HG03378 (cell line): ENCODE measurements at regions not wholly inside any gene's neighbourhood (a gene's known extent, or its start where the extent isn't known, plus 50 kb on each side); places are given as distances from the start of the nearest gene placed in this dataset.

Experiments used
- ATAC-seq: cut with Tn5 transposase; IDR thresholded peaks from one replicate; pipeline ENCODE4 v1.9.1; 2021; ENCODE audit warnings: mild to moderate bottlenecking, moderate library complexity; ENCODE audit not compliant: unreplicated experiment

DNA sequence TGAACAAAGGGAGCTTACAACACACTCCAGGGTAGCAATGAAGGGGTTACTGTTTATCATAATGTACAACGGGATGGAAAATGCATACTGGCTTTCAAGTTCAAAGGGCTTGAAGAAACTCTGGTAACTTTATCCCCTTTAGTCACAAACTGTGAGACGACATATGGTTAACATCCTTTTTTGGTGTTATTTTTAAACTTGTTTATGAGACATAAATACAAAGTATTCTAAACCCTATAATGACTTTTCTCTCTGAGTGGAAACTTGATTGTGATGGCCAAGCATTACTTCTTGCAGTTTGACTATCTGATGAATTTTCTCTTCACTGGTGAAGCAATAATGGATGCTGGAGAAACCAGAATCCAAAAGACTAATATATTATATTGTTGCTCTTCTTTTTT, 62.0 kb upstream of the SEMA3A start:
- ATAC-seq = no peak

DNA sequence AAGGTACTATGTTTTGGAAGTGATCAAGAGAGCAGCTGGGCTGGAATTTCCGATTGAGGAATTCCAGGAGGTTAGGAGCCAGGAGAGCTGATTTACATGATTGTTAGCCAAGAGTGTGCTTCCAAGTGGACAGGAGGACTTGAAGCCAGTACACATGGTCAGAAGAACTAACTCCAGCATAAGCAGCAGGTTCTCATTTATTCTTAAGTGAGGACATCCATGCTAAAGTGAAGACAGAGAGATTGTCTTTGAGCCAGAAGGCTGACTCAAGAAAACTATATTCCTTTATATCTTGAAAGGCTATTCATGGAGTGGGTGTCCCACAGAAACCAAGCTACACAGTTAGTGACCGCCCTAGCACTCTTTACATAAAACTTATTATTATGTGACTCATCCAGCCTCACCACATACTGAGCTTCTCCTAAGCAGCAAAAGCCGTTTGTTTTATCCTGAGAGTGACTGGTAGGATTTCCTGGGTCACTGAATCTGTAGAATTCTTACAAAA, 56.7 kb upstream of the SEMA3A start:
- ATAC-seq = no peak

DNA sequence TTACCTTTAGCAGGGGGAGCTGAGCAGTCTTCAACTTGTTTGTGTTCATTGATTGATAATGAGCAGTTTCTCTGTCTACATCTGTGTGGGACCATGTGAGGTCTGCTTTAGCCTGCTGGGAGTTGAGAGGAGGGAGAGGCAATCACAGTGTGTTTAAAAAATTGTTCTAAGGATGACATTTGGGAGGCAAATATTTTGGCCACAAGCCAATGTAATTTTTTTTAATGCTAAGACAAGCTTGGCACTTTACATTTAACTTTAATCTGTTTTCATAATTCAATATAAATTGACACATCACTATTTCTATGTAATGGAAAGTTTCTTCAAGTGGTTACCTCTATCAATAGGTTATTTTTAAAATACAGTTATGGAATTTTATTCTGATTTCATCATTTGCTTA, 55.9 kb upstream of the SEMA3A start:
- ATAC-seq = no peak

DNA sequence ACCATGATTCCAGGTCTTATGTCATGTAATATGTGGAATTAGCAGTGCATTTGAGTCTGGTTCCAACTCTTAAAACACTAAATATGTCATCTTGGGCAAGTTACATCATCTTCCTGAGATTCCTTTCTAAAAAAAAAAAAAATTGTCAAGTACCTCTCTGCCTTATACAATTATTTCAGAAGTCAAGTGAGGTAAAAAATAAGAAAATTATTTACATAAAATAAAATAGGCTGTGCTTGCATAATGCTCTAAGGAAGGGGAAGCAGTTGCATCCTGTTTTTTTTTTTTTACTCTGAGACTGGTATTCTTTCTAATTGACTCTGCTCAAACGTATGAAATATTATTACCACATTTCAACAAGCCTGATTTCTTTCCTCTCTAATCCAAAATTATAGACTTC, 55.1 kb upstream of the SEMA3A start:
- no peak for ATAC-seq

DNA sequence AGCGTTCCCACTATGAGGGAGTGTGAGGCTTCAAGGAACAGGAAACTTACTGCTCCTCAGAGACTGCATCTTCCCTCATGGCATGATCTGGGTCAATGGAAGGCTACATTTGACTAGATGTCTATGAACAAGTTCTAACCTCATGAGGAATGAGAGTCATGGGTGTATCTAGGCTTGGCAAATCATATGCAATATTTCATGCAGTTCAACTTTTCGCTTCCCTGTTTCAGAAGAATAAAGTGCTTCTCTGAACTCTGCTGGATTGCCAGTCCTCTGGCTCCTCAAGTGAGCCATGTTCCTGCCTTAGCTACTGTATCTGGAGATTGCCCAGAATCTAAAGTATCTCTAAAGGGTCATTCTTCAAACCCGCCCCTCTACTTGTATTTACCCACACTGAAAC, 54.3 kb upstream of the SEMA3A start:
- no peak for ATAC-seq

DNA sequence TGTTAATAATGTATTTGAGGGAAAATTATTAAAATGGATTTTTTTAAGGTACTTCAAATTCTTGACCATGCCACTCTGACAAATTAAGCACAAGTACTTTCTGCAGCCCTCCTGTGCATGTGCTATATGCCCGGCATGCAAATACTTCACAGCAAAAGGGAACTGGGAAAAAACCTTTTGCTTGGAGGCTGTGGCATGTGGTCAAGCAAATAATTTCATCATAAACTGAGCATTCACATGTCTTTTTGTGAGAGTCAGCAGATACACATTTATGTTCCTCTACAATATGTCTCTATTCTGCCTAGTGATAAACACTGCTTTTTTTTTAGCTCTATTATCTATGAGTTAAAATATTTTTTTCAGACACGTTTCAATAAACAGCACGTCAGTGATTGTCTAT, 53.7 kb upstream of the SEMA3A start:
- ATAC-seq = no peak

DNA sequence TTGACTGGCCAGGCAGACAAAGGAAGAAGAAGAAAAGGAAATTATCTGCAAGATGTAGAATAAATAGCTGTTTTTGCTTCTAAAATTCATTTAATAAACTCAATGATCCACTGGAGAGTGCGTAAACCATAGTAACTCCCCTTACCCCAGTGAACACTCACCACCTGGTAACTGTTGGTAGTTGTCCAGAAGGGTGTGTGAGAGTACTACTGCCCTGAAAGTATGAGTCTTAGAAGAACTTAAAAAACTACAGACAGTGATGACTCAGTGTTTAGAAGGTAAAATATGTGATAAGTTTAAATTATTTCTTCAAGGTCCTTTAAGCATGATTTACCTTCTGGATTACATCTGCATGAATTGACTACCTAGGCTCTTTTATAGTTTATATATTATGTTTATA, 53.0 kb upstream of the SEMA3A start:
- no peak for ATAC-seq

DNA sequence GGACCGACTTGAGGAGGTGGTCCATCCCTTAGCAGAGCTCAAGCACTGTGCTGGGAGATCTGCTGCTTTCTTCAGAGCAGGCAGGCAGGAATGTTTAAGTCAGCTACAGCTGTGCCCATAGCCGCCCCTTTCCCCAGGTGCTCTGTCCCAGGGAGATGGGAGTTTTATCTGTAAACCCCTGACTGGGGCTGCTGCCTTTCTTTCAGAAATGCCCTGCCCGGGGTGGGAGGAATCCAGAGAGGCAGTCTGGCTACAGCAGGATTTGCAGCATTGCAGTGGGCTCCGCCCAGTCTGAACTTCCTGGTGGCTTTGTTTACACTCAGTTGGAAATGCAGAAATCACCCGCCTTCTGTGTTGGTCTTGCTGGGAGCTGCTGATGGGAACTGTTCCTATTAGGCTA, 51.2 kb upstream of the SEMA3A start:
- ATAC-seq = no peak
